IMR-90 (cell line): ENCODE measurements at regions not wholly inside any gene's neighbourhood (a gene's known extent, or its start where the extent isn't known, plus 50 kb on each side); places are given as distances from the start of the nearest gene placed in this dataset.

ENCODE experiments used
- ATAC-seq: fragments of 200-7000 bp; cut with Tn5 transposase; 2 replicates; pipeline ENCODE4 v1.9.1; 2020; ENCODE audit warnings: low read depth, mild to moderate bottlenecking, moderate library complexity
- BruUV-seq: library from RNA; stranded (reverse); fragments of 400-500 nt; replicated peaks from 2 replicates; lab custom pipeline; 2021; lab: Mats Ljungman, UMichigan
- CTCF ChIA-PET: fragments of 300-600 bp; formaldehyde crosslinking; extraction: SDS; loops from one replicate; lab custom pipeline; 2021; ENCODE audit warnings: antibody characterized with exemption; lab: Yijun Ruan, JAX
- POLR2A ChIA-PET: fragments of 300-600 bp; sonication (Branson Sonifier 250); formaldehyde crosslinking; loops from one replicate; lab custom pipeline; 2022; ENCODE audit warnings: antibody characterized with exemption; ENCODE audit not compliant: unreplicated experiment; lab: Charles Lee
- DNase-seq: peaks from one replicate; pipeline ENCODE4 v3.0.0; 2013
- H2AFZ ChIP-seq: replicated peaks from 2 replicates; pipeline ENCODE3; 2013; ENCODE audit warnings: low read length, mild to moderate bottlenecking; ENCODE audit not compliant: poor library complexity
- H2AK5ac ChIP-seq: 2 replicates; pipeline ENCODE4 v1.6.1; 2013; ENCODE audit warnings: low read depth, low read length, inconsistent platforms
- H2AK9ac ChIP-seq: replicated peaks from 2 replicates; pipeline ENCODE3; 2013; ENCODE audit warnings: mild to moderate bottlenecking, low read depth, low read length, moderate library complexity; ENCODE audit not compliant: poor library complexity
- H2BK120ac ChIP-seq: 2 replicates; pipeline ENCODE4 v1.6.1; 2013; ENCODE audit warnings: low read depth, low read length, inconsistent platforms
- H2BK15ac ChIP-seq: 3 replicates; pipeline ENCODE4 v1.6.1; 2013; ENCODE audit warnings: low read depth, low read length, inconsistent platforms
- H2BK20ac ChIP-seq: 2 replicates; pipeline ENCODE4 v1.6.1; 2013; ENCODE audit warnings: low read depth, mild to moderate bottlenecking, inconsistent platforms, low read length, moderate library complexity
- H2BK5ac ChIP-seq: 2 replicates; pipeline ENCODE4 v1.6.1; 2013; ENCODE audit warnings: mild to moderate bottlenecking, low read depth, low read length, inconsistent platforms; ENCODE audit not compliant: poor library complexity, severe bottlenecking
- H3K14ac ChIP-seq: replicated peaks from 2 replicates; pipeline ENCODE4 v1.6.1; 2013; ENCODE audit warnings: low read depth, low read length, inconsistent platforms
- H3K18ac ChIP-seq: 2 replicates; pipeline ENCODE4 v1.6.1; 2013; ENCODE audit warnings: low read depth, low read length, control low read depth
- H3K23ac ChIP-seq: 2 replicates; pipeline ENCODE4 v1.6.1; 2013; ENCODE audit warnings: low read depth, low read length, inconsistent platforms
- H3K27ac ChIP-seq: 2 replicates; pipeline ENCODE4 v1.5.1; 2013; ENCODE audit warnings: mild to moderate bottlenecking, control low read depth, low read length; ENCODE audit not compliant: insufficient read depth
- H3K27me3 ChIP-seq: 2 replicates; pipeline ENCODE4 v1.6.1; 2013; ENCODE audit warnings: low read length; ENCODE audit not compliant: control insufficient read depth, insufficient read depth
- H3K36me3 ChIP-seq: 2 replicates; pipeline ENCODE4 v1.6.1; 2013; ENCODE audit warnings: low read length, mixed read lengths; ENCODE audit not compliant: control insufficient read depth, insufficient read depth
- H3K4ac ChIP-seq: 2 replicates; pipeline ENCODE4 v1.6.1; 2013; ENCODE audit warnings: low read depth, low read length, inconsistent platforms
- H3K4me1 ChIP-seq: 2 replicates; pipeline ENCODE4 v1.6.1; 2013; ENCODE audit warnings: low read length, mixed read lengths; ENCODE audit not compliant: control insufficient read depth, insufficient read depth
- H3K4me2 ChIP-seq: 2 replicates; pipeline ENCODE4 v1.6.1; 2013; ENCODE audit warnings: low read depth, mild to moderate bottlenecking, control low read depth, low read length, moderate library complexity
- H3K4me3 ChIP-seq: 2 replicates; pipeline ENCODE4 v1.5.1; 2013; ENCODE audit warnings: low read depth, mild to moderate bottlenecking, control low read depth, low read length, moderate library complexity; ENCODE audit not compliant: insufficient read depth
- H3K56ac ChIP-seq: 2 replicates; pipeline ENCODE4 v1.6.1; 2013; ENCODE audit warnings: low read length, inconsistent platforms; ENCODE audit not compliant: insufficient read depth; ENCODE audit errors: extremely low read depth
- H3K79me1 ChIP-seq, 2 experiments: 2 replicates each; pipeline ENCODE4 v1.6.1; 2013; ENCODE audit warnings: low read length in 2 of 2, inconsistent platforms in 1 of 2, low read depth in 1 of 2
- H3K9ac ChIP-seq: 2 replicates; pipeline ENCODE4 v1.6.1; 2013; ENCODE audit warnings: low read depth, low read length, control low read depth
- H3K9me1 ChIP-seq: 2 replicates; pipeline ENCODE4 v1.6.1; 2013; ENCODE audit warnings: low read length, inconsistent platforms; ENCODE audit not compliant: insufficient read depth
- H3K9me3 ChIP-seq: 2 replicates; pipeline ENCODE4 v1.6.1; 2013; ENCODE audit warnings: low read length; ENCODE audit not compliant: control insufficient read depth, insufficient read depth
- H4K20me1 ChIP-seq: 2 replicates; pipeline ENCODE4 v1.6.1; 2013; ENCODE audit warnings: low read length, inconsistent platforms; ENCODE audit not compliant: insufficient read depth
- H4K5ac ChIP-seq: 2 replicates; pipeline ENCODE4 v1.6.1; 2013; ENCODE audit warnings: mild to moderate bottlenecking, low read depth, low read length, control low read depth
- H4K8ac ChIP-seq, 2 experiments: 2 replicates each; pipeline ENCODE4 v1.6.1; 2013; ENCODE audit warnings: low read depth in 2 of 2, low read length in 2 of 2, control low read depth in 1 of 2, inconsistent platforms in 1 of 2
- H4K91ac ChIP-seq: 2 replicates; pipeline ENCODE4 v1.6.1; 2013; ENCODE audit warnings: low read depth, low read length, inconsistent platforms; ENCODE audit not compliant: insufficient read depth
- BHLHE40 ChIP-seq: fragments of 150-350 bp; IDR thresholded peaks from 2 replicates; pipeline ENCODE4 v1.6.1; 2016; ENCODE audit warnings: mild to moderate bottlenecking, low read depth, low read length
- CEBPB ChIP-seq: IDR thresholded peaks from 2 replicates; pipeline ENCODE4 v1.6.1; 2012; ENCODE audit warnings: low read depth, low read length, improper control_type of control experiment
- CHD1 ChIP-seq: IDR thresholded peaks from 2 replicates; pipeline ENCODE4 v1.6.1; 2012; ENCODE audit warnings: low read depth, low read length, improper control_type of control experiment
- FOS ChIP-seq: fragments of 150-350 bp; IDR thresholded peaks from 2 replicates; pipeline ENCODE4 v1.6.1; 2016; ENCODE audit warnings: low read depth, low read length
- MAFK ChIP-seq: IDR thresholded peaks from 2 replicates; pipeline ENCODE4 v1.6.1; 2012; ENCODE audit warnings: low read depth, low read length, improper control_type of control experiment
- MAZ ChIP-seq: IDR thresholded peaks from 2 replicates; pipeline ENCODE4 v1.6.1; 2012; ENCODE audit warnings: low read depth, mild to moderate bottlenecking, low read length, improper control_type of control experiment, moderate library complexity, borderline replicate concordance
- MXI1 ChIP-seq: IDR thresholded peaks from 2 replicates; pipeline ENCODE4 v1.6.1; 2012; ENCODE audit warnings: low read depth, mild to moderate bottlenecking, low read length, moderate library complexity, borderline replicate concordance
- NFE2L2 ChIP-seq: fragments of 150-350 bp; IDR thresholded peaks from 2 replicates; pipeline ENCODE4 v1.6.1; 2016; ENCODE audit warnings: low read depth, mild to moderate bottlenecking, low read length
- POLR2A ChIP-seq: IDR thresholded peaks from 2 replicates; pipeline ENCODE4 v1.6.1; 2012; ENCODE audit warnings: mild to moderate bottlenecking, low read depth, low read length
- RAD21 ChIP-seq: IDR thresholded peaks from 2 replicates; pipeline ENCODE4 v1.6.1; 2012; ENCODE audit warnings: low read length, improper control_type of control experiment
- RCOR1 ChIP-seq: IDR thresholded peaks from 2 replicates; pipeline ENCODE4 v1.6.1; 2012; ENCODE audit warnings: mild to moderate bottlenecking, low read length, improper control_type of control experiment; ENCODE audit not compliant: insufficient replicate concordance
- RFX5 ChIP-seq: IDR thresholded peaks from 2 replicates; pipeline ENCODE4 v1.8.0; 2012; ENCODE audit warnings: low read depth, mild to moderate bottlenecking, low read length, moderate library complexity
- SMC3 ChIP-seq: fragments of 150-350 bp; IDR thresholded peaks from 2 replicates; pipeline ENCODE4 v1.6.1; 2016; ENCODE audit warnings: low read depth, mild to moderate bottlenecking, antibody characterized with exemption, low read length, moderate library complexity
- WGBS, 2 experiments: methylation state at CpG; one replicate each; pipeline versions ENCODE4 v1.1.5 to v1.1.7; 2013; ENCODE audit warnings: missing lambda C conversion rate in 2 of 2; ENCODE audit not compliant: insufficient read length in 1 of 2; ENCODE audit errors: extremely low coverage in 2 of 2; 5-methylcytosine and 5-hydroxymethylcytosine counted together
- dilution Hi-C: fragments of 300-500 bp; cut with HindIII; formaldehyde crosslinking; loops from one replicate; pipeline ENCODE4 v1.14.3; 2018; ENCODE audit warnings: low sequenced_read_pairs; ENCODE audit not compliant: unreplicated experiment
- in situ Hi-C: fragments of 300-500 bp; cut with MboI; formaldehyde crosslinking; loops from 3 replicates; pipeline ENCODE4 v1.14.3; 2019; ENCODE audit warnings: low sequenced_read_pairs, inconsistent platforms, mixed read lengths
- intact Hi-C: fragments of 100-400 bp; cut with micrococcal nuclease; formaldehyde crosslinking; loops from 2 replicates; pipeline ENCODE4 v1.10.0; 2022
- TF ChIP-seq, protein P1 (sequence below): fragments of 150-350 bp; IDR thresholded peaks from 2 replicates; pipeline ENCODE4 v1.6.1; 2017; ENCODE audit warnings: mild to moderate bottlenecking, antibody characterized with exemption, low read length, low read depth
- TF ChIP-seq, protein P2 (sequence below): fragments of 150-350 bp; IDR thresholded peaks from 2 replicates; pipeline ENCODE4 v1.6.1; 2016; ENCODE audit warnings: low read depth, mild to moderate bottlenecking, low read length, moderate library complexity, borderline replicate concordance
- TF ChIP-seq, protein P3 (sequence below): conservative IDR thresholded peaks from 2 replicates; pipeline ENCODE4 v1.5.1; 2012; ENCODE audit warnings: mild to moderate bottlenecking, low read depth, low read length, improper control_type of control experiment

DNA sequence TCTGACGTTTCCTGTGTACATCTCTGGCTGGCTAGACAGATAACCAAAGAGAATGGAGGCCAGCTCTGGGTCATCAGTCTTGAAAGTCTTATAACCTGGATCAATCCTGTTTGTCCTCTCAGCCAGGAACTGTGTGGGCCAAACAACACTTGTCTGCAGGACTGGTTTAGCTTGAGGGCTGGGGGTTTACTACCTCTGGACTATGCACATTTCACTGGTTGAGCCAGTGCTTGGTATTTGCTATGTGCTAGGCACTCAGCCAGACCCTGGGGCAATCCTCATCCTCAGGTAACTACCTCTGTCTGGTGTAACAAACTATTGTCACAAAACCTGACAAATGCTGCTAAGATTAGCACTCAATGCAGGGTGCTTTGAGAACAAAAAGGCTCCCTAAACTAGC, 169.7 kb downstream of the HAUS1 start:
- intact Hi-C loops (no loop called here), dilution Hi-C loops (no loop called here), in situ Hi-C loops (no loop called here)
- H4K91ac ChIP-seq = no peak overlapping the region
- DNase-seq (no peak), ATAC-seq (no peak)
- ChIA-PET CTCF (interaction anchor here (0.7 to 1.4 kb wide), 2 partner anchors 100 to 150 kb away, joined by 3 to 4 read pairs; a partner anchor contains a TSS), POLR2A (no interaction called here)
- no peak overlapping the region for H2BK5ac ChIP-seq
- H2AK5ac ChIP-seq = no peak overlapping the region
- H2AK9ac ChIP-seq = no peak overlapping the region
- H4K20me1 ChIP-seq = no peaks in the 10 kb centered on the region
- no peak overlapping the region for H3K56ac ChIP-seq
- no peak overlapping the region for H3K18ac ChIP-seq
- H3K4me2 ChIP-seq = no peak overlapping the region
- no peak overlapping the region for H2AFZ ChIP-seq
- peaks cover 21% of the 10 kb centered on the region for H3K9me1 ChIP-seq
- H3K36me3 ChIP-seq = no peaks in the 10 kb centered on the region; the same call in 1 of the 2 replicates
- H3K9me3 ChIP-seq = no peaks in the 10 kb centered on the region
- H3K14ac ChIP-seq = no peak overlapping the region
- no peak overlapping the region for H2BK20ac ChIP-seq
- H3K4me3 ChIP-seq = no peak overlapping the region
- no peak overlapping the region for H4K8ac ChIP-seq
- no peak overlapping the region for H2BK15ac ChIP-seq
- H3K27ac ChIP-seq = no peak overlapping the region
- H3K79me1 ChIP-seq = no peaks in the 10 kb centered on the region; a peak in 1 of 4 replicates
- H3K4ac ChIP-seq = no peak overlapping the region
- peaks cover 13% of the 10 kb centered on the region for H3K4me1 ChIP-seq
- no peak overlapping the region for H3K9ac ChIP-seq
- H3K23ac ChIP-seq = no peak overlapping the region
- BruUV-seq = no TSS peak
- H3K27me3 ChIP-seq = no peaks in the 10 kb centered on the region
- H4K5ac ChIP-seq = no peak overlapping the region
- WGBS, 2 experiments = 50% methylated on average over 1 of the region's 1 CpG; no CpG with 5 or more reads in 1 of the 2 experiments
- TF ChIP-seq POLR2A = no peak
- TF ChIP-seq SMC3 = no peak
- no peak for TF ChIP-seq CHD1
- TF ChIP-seq FOS = no peak
- no peak for TF ChIP-seq MAZ
- no peak for TF ChIP-seq RAD21
- TF ChIP-seq RFX5 = no peak
- TF ChIP-seq, protein P1, sequence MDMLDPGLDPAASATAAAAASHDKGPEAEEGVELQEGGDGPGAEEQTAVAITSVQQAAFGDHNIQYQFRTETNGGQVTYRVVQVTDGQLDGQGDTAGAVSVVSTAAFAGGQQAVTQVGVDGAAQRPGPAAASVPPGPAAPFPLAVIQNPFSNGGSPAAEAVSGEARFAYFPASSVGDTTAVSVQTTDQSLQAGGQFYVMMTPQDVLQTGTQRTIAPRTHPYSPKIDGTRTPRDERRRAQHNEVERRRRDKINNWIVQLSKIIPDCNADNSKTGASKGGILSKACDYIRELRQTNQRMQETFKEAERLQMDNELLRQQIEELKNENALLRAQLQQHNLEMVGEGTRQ = no peak
- TF ChIP-seq CEBPB = no peak
- no peak for TF ChIP-seq RCOR1
- TF ChIP-seq NFE2L2 = no peak
- no peak for TF ChIP-seq MAFK
- TF ChIP-seq, protein P2, sequence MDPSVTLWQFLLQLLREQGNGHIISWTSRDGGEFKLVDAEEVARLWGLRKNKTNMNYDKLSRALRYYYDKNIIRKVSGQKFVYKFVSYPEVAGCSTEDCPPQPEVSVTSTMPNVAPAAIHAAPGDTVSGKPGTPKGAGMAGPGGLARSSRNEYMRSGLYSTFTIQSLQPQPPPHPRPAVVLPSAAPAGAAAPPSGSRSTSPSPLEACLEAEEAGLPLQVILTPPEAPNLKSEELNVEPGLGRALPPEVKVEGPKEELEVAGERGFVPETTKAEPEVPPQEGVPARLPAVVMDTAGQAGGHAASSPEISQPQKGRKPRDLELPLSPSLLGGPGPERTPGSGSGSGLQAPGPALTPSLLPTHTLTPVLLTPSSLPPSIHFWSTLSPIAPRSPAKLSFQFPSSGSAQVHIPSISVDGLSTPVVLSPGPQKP = no peak
- TF ChIP-seq BHLHE40 = no peak
- TF ChIP-seq, protein P3, sequence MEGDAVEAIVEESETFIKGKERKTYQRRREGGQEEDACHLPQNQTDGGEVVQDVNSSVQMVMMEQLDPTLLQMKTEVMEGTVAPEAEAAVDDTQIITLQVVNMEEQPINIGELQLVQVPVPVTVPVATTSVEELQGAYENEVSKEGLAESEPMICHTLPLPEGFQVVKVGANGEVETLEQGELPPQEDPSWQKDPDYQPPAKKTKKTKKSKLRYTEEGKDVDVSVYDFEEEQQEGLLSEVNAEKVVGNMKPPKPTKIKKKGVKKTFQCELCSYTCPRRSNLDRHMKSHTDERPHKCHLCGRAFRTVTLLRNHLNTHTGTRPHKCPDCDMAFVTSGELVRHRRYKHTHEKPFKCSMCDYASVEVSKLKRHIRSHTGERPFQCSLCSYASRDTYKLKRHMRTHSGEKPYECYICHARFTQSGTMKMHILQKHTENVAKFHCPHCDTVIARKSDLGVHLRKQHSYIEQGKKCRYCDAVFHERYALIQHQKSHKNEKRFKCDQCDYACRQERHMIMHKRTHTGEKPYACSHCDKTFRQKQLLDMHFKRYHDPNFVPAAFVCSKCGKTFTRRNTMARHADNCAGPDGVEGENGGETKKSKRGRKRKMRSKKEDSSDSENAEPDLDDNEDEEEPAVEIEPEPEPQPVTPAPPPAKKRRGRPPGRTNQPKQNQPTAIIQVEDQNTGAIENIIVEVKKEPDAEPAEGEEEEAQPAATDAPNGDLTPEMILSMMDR = no peak
- TF ChIP-seq MXI1 = no peak
- no peak overlapping the region for H2BK120ac ChIP-seq
